Liver (tissue), 8 donors: ENCODE measurements at regions not wholly inside any gene's neighbourhood (a gene's known extent, or its start where the extent isn't known, plus 50 kb on each side); places are given as distances from the start of the nearest gene placed in this dataset.

ENCODE experiments used
- DNase-seq: peaks from one replicate; pipeline ENCODE4 v3.0.0-alpha.2; 2017; ENCODE audit warnings: low spot score
- H3K27ac ChIP-seq, 2 donors: one replicate each; pipeline ENCODE4 v1.7.0; 2013; ENCODE audit warnings: inconsistent platforms in 2 of 2, low read length in 2 of 2, control low read depth in 1 of 2, low read depth in 1 of 2, mild to moderate bottlenecking in 1 of 2
- H3K27me3 ChIP-seq, 4 donors: one replicate each; pipeline versions ENCODE4 v1.6.1 to v1.7.0; 2013; ENCODE audit warnings: low read length in 3 of 4, inconsistent platforms in 1 of 4, mild to moderate bottlenecking in 1 of 4, moderate library complexity in 1 of 4; ENCODE audit not compliant: control insufficient read depth in 4 of 4, insufficient read depth in 4 of 4
- H3K36me3 ChIP-seq, 4 donors: one replicate each; pipeline versions ENCODE4 v1.6.1 to v1.7.0; 2013; ENCODE audit warnings: low read length in 3 of 4, mild to moderate bottlenecking in 3 of 4, low read depth in 1 of 4, moderate library complexity in 1 of 4; ENCODE audit not compliant: control insufficient read depth in 4 of 4, insufficient read depth in 3 of 4
- H3K4me1 ChIP-seq, 4 donors: one replicate each; pipeline versions ENCODE4 v1.6.1 to v1.7.0; 2013; ENCODE audit warnings: low read length in 3 of 4, mild to moderate bottlenecking in 3 of 4, moderate library complexity in 1 of 4; ENCODE audit not compliant: control insufficient read depth in 4 of 4, insufficient read depth in 4 of 4
- H3K4me3 ChIP-seq, 3 donors: one replicate each; pipeline versions ENCODE4 v1.6.1 to v1.7.0; 2013; ENCODE audit warnings: low read length in 3 of 3, control low read depth in 1 of 3, low read depth in 1 of 3, mild to moderate bottlenecking in 1 of 3
- H3K9ac ChIP-seq, 2 donors: one replicate each; pipeline ENCODE4 v1.7.0; 2013; ENCODE audit warnings: low read length in 2 of 2, mild to moderate bottlenecking in 2 of 2, moderate library complexity in 2 of 2, control low read depth in 1 of 2, low read depth in 1 of 2
- H3K9me3 ChIP-seq, 4 donors: one replicate each; pipeline versions ENCODE4 v1.6.1 to v1.7.0; 2013; ENCODE audit warnings: low read length in 3 of 4; ENCODE audit not compliant: control insufficient read depth in 4 of 4
- ATF3 ChIP-seq: IDR thresholded peaks from 2 replicates; pipeline ENCODE4 v1.6.1; 2016; ENCODE audit warnings: antibody characterized with exemption
- CTCF ChIP-seq: fragments of 150-350 bp; IDR thresholded peaks from 2 replicates; pipeline ENCODE4 v1.5.1; 2017; ENCODE audit warnings: improper control_type of control experiment, low read depth, low read length; ENCODE audit not compliant: missing input control
- EGR1 ChIP-seq, 2 donors: IDR thresholded peaks; 2 replicates each; pipeline ENCODE4 v1.6.1; 2016 to 2018; ENCODE audit warnings: antibody characterized with exemption in 2 of 2, low read depth in 2 of 2
- FOXA1 ChIP-seq: IDR thresholded peaks from 2 replicates; pipeline ENCODE4 v1.6.1; 2016; ENCODE audit warnings: antibody characterized with exemption
- FOXA2 ChIP-seq: IDR thresholded peaks from 2 replicates; pipeline ENCODE4 v1.6.1; 2016; ENCODE audit warnings: antibody characterized with exemption
- GABPA ChIP-seq, 2 donors: IDR thresholded peaks in 1 of 2; conservative IDR thresholded peaks in 1 of 2; 2 replicates each; pipeline ENCODE4 v1.6.1; 2016; ENCODE audit warnings: antibody characterized with exemption in 2 of 2, mild to moderate bottlenecking in 1 of 2, moderate library complexity in 1 of 2
- HNF4A ChIP-seq, 2 donors: conservative IDR thresholded peaks; 2 replicates each; pipeline ENCODE4 v1.6.1; 2016; ENCODE audit warnings: antibody characterized with exemption in 2 of 2, mild to moderate bottlenecking in 2 of 2
- HNF4G ChIP-seq: IDR thresholded peaks from 2 replicates; pipeline ENCODE4 v1.6.1; 2016; ENCODE audit warnings: antibody characterized with exemption
- JUND ChIP-seq, 2 donors: IDR thresholded peaks; 2 replicates each; pipeline ENCODE4 v1.6.1; 2016; ENCODE audit warnings: antibody characterized with exemption in 2 of 2
- MAX ChIP-seq: IDR thresholded peaks from 2 replicates; pipeline ENCODE4 v1.6.1; 2016; ENCODE audit warnings: antibody characterized with exemption
- NR2F2 ChIP-seq: IDR thresholded peaks from 2 replicates; pipeline ENCODE4 v1.6.1; 2016; ENCODE audit warnings: antibody characterized with exemption
- RAD21 ChIP-seq, 2 donors: IDR thresholded peaks; 2 replicates each; pipeline ENCODE4 v1.6.1; 2016; ENCODE audit warnings: antibody characterized with exemption in 2 of 2, mild to moderate bottlenecking in 2 of 2
- REST ChIP-seq: IDR thresholded peaks from 2 replicates; pipeline ENCODE4 v1.6.1; 2016; ENCODE audit warnings: antibody characterized with exemption, mild to moderate bottlenecking
- RXRA ChIP-seq, 2 donors: IDR thresholded peaks; 2 replicates each; pipeline ENCODE4 v1.6.1; 2017 to 2018; ENCODE audit warnings: antibody characterized with exemption in 2 of 2, mild to moderate bottlenecking in 1 of 2
- SP1 ChIP-seq: IDR thresholded peaks from 2 replicates; pipeline ENCODE4 v1.6.1; 2018; ENCODE audit warnings: antibody characterized with exemption, mild to moderate bottlenecking
- TAF1 ChIP-seq: conservative IDR thresholded peaks from 2 replicates; pipeline ENCODE4 v1.6.1; 2016; ENCODE audit warnings: antibody characterized with exemption, mild to moderate bottlenecking
- YY1 ChIP-seq: IDR thresholded peaks from 2 replicates; pipeline ENCODE4 v1.6.1; 2016; ENCODE audit warnings: antibody characterized with exemption, mild to moderate bottlenecking
- ZBTB33 ChIP-seq: IDR thresholded peaks from 2 replicates; pipeline ENCODE4 v1.6.1; 2016; ENCODE audit warnings: antibody characterized with exemption
- WGBS: extraction: QIAGEN DNeasy Blood & Tissue Kit; methylation state at CpG from one replicate; pipeline ENCODE4 v1.1.7; 2013; 5-methylcytosine and 5-hydroxymethylcytosine counted together
- donor health status: healthy.
- donor health status: healthy.
- donor health status: healthy.
- donor health status: healthy.
- donor health status: healthy.

GRCh38 chr1:242813490-242814091, 289.1 kb upstream of the PLD5 start:
- Histone ChIP-seq H3K27me3 (no peaks in the 10 kb centered on the region), H3K9ac (no peak overlapping the region), H3K4me1 (no peaks in the 10 kb centered on the region), H3K36me3 (no peaks in the 10 kb centered on the region), H3K27ac (no peak overlapping the region), H3K4me3 (no peak overlapping the region), H3K9me3 (no peaks in the 10 kb centered on the region)
- TF ChIP-seq MAX (no peak), TAF1 (no peak), ZBTB33 (no peak), YY1 (no peak), FOXA2 (no peak), SP1 (no peak), GABPA (IDR thresholded peaks at IDR 0.05 in 1 of 2, conservative IDR thresholded peaks at IDR 0.05 in 1 of 2) (no peak), FOXA1 (no peak), EGR1 (IDR thresholded peaks at IDR 0.05; ENCODE audit: low read depth in 2 of 2) (no peak), HNF4A (conservative IDR thresholded peaks at IDR 0.05) (no peak), ATF3 (no peak), RAD21 (IDR thresholded peaks at IDR 0.05) (no peak), REST (no peak), RXRA (IDR thresholded peaks at IDR 0.05) (no peak), HNF4G (no peak)
- DNase-seq, result no peak
- WGBS, result 75% methylated on average over 5 of the region's 5 CpGs

- WGBS, result 52% methylated on average over 5 of the region's 5 CpGs
- no peak overlapping the region for H3K9ac ChIP-seq
- TF ChIP-seq FOXA1, result no peak
- TF ChIP-seq TAF1, result no peak
- no peak for TF ChIP-seq EGR1 (IDR thresholded peaks at IDR 0.05; ENCODE audit: low read depth in 2 of 2)
- TF ChIP-seq MAX, result no peak
- TF ChIP-seq NR2F2, result no peak
- TF ChIP-seq RAD21 (IDR thresholded peaks at IDR 0.05), result no peak
- no peak for TF ChIP-seq CTCF
- TF ChIP-seq YY1, result no peak
- no peak for TF ChIP-seq REST
- no peak for TF ChIP-seq JUND (IDR thresholded peaks at IDR 0.05)
- H3K27me3 ChIP-seq, result no peaks in the 10 kb centered on the region
- no peaks in the 10 kb centered on the region for H3K4me1 ChIP-seq
- no peaks in the 10 kb centered on the region for H3K36me3 ChIP-seq
- H3K4me3 ChIP-seq, result no peak overlapping the region
- no peak overlapping the region for H3K27ac ChIP-seq
- no peaks in the 10 kb centered on the region for H3K9me3 ChIP-seq
- no peak for DNase-seq
Observed at GRCh38 chr1:242811092-242811840, 286.8 kb upstream of the PLD5 start.
